HFFc6 (cell line): ENCODE measurements at regions not wholly inside any gene's neighbourhood (a gene's known extent, or its start where the extent isn't known, plus 50 kb on each side); places are given as distances from the start of the nearest gene placed in this dataset.

Experiments used
- DNase-seq: peaks from one replicate; pipeline ENCODE4 v3.0.0-alpha.2; 2018
- H3K27ac Mint-ChIP-seq: 2 replicates; pipeline ENCODE4 v1.8.0; 2020; ENCODE audit warnings: mild to moderate bottlenecking, mixed read lengths
- H3K27me3 Mint-ChIP-seq: 2 replicates; pipeline ENCODE4 v1.8.0; 2021; ENCODE audit warnings: mild to moderate bottlenecking, moderate library complexity, mixed read lengths; ENCODE audit not compliant: insufficient read depth
- H3K36me3 Mint-ChIP-seq: 2 replicates; pipeline ENCODE4 v1.8.0; 2021; ENCODE audit warnings: low read depth, mixed read lengths
- H3K4me1 Mint-ChIP-seq: 2 replicates; pipeline ENCODE4 v1.8.0; 2020; ENCODE audit warnings: low read depth, mixed read lengths
- H3K4me3 Mint-ChIP-seq: 2 replicates; pipeline ENCODE4 v1.8.0; 2020; ENCODE audit warnings: mild to moderate bottlenecking, moderate library complexity, mixed read lengths
- H3K9me3 Mint-ChIP-seq: 2 replicates; pipeline ENCODE4 v1.8.0; 2020; ENCODE audit warnings: mild to moderate bottlenecking, mixed read lengths
- TF ChIP-seq, protein P1 (sequence below): fragments of 200-600 bp; sonication (generic); IDR thresholded peaks from 2 replicates; pipeline ENCODE4 v1.5.0; 2021; ENCODE audit warnings: antibody characterized with exemption, mild to moderate bottlenecking

DNA sequence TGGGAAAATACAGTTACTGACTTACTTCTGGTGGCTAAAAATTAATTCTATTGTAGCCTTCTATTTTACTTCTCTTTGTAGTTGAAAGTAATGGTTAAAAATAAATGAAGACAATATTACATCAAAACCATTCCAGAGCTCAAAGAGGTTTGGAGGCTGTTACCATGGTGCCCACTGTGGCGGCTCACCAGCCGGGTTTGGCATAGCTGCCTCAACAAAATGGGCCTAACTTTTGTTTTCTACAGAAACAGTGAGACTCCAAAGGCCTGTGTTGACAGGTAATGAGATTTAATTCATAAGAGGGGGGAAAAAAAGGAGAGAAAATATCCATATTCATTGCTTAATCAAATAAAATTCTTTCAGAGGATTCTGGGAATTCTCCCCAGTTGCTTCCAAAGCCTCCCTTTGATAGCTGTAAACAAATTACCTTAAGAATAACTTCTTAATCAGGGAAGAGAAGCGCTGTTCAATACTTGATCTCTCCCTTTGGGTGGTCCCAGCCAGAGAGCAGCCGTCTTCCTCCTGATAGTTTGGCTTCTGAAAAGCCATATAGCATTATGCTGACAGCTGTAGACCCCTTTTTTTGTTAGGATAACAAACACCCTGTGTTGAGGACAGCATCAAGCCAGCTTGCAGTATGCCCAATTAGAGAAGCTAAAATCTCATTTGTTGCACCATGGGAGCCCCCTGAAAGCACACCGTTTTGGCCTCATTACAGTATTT, 266.8 kb downstream of the NEDD1 start:
- Mint-ChIP-seq H3K27me3 (no peaks in the 10 kb centered on the region), H3K9me3 (peaks cover 9% of the 10 kb centered on the region; the same call in 1 of the 2 replicates), H3K27ac (no peak overlapping the region), H3K36me3 (no peaks in the 10 kb centered on the region), H3K4me3 (no peak overlapping the region), H3K4me1 (no peaks in the 10 kb centered on the region)
- TF ChIP-seq, protein P1, sequence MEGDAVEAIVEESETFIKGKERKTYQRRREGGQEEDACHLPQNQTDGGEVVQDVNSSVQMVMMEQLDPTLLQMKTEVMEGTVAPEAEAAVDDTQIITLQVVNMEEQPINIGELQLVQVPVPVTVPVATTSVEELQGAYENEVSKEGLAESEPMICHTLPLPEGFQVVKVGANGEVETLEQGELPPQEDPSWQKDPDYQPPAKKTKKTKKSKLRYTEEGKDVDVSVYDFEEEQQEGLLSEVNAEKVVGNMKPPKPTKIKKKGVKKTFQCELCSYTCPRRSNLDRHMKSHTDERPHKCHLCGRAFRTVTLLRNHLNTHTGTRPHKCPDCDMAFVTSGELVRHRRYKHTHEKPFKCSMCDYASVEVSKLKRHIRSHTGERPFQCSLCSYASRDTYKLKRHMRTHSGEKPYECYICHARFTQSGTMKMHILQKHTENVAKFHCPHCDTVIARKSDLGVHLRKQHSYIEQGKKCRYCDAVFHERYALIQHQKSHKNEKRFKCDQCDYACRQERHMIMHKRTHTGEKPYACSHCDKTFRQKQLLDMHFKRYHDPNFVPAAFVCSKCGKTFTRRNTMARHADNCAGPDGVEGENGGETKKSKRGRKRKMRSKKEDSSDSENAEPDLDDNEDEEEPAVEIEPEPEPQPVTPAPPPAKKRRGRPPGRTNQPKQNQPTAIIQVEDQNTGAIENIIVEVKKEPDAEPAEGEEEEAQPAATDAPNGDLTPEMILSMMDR: no peak
- DNase-seq: no peak

DNA sequence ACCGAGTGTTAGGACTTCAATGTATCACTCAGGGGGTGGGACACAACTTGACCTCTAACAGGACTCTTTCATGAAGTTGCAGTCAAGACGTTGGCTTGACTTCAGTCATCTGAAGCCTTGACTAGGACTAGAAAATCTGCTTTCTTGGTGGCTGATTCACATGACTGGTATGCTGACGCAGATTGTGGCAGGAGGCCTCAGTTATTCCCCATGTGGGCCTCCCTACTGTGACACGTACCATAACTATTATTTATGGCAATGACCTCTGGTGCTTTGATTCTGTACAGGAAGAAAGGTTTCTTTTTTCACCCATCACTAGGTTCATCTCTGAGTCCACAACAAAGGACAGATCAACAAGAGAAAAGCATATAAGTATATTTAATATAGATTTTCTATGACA, 270.4 kb downstream of the NEDD1 start:
- H3K36me3 Mint-ChIP-seq: no peaks in the 10 kb centered on the region
- H3K9me3 Mint-ChIP-seq: peaks cover 15% of the 10 kb centered on the region
- TF ChIP-seq, protein P1: no peak
- no peaks in the 10 kb centered on the region for H3K27me3 Mint-ChIP-seq
- no peaks in the 10 kb centered on the region for H3K4me1 Mint-ChIP-seq
- no peak overlapping the region for H3K27ac Mint-ChIP-seq
- peak; percentile 4 for DNase-seq
- H3K4me3 Mint-ChIP-seq: no peak overlapping the region

DNA sequence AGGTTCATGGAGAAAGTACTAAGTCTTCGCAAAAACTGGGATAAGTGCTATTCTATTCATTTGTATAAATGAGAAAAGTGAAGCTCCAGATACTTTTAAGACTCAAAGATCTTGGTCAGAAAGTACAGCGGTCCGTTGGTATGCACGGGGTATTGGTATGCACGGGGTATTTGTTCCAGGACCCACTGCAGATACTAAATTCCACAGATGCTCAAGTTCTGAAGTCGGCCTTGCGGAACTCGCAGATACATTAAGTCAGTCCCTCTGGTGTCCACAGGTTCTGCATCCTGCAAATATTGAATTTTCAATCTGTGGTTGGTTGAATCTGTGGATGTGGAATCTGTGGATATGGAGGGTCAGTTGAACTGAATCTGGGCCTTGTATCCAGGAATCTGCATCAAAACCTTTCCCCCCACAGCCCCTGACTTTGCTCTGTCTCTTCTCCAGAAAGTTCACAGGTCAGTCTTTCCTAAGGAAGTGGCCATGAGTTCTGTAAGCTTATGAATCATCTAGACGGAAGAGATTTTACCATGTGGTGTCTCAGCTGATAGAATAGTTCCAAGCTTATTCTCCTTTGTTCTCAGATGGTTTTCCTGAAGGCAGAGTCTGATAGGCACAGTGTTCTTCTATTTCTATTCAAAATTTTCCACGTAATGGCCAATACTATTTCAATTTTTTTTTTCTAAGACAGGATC, 274.7 kb downstream of the NEDD1 start:
- H3K36me3 Mint-ChIP-seq: no peaks in the 10 kb centered on the region
- no peak for DNase-seq
- H3K27ac Mint-ChIP-seq: no peak overlapping the region
- no peaks in the 10 kb centered on the region; the same call in 1 of the 2 replicates for H3K27me3 Mint-ChIP-seq
- no peak overlapping the region for H3K4me3 Mint-ChIP-seq
- H3K9me3 Mint-ChIP-seq: peaks cover 34% of the 10 kb centered on the region
- H3K4me1 Mint-ChIP-seq: no peaks in the 10 kb centered on the region
- TF ChIP-seq, protein P1: no peak

DNA sequence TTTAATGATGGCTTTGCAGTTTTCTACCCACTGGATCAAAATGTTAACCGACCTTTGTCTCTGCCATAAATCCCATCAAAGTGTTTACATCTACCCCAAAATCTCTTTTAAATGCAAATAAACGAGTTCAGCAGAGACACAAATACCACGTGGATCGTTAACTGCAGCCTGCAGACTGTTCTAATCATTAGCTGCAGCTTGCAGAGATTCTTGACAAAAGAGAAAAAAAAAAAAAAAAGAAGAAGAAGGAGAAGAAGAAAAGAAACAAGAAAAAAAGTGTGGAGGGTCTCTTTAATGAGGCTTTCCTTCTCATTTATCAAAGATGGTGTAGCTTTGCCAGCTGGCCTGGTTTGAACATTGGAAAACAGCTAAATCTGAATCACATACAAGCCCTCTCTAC, 275.7 kb downstream of the NEDD1 start:
- Mint-ChIP-seq H3K4me1 (no peaks in the 10 kb centered on the region), H3K27me3 (no peaks in the 10 kb centered on the region; the same call in 1 of the 2 replicates), H3K9me3 (peaks cover 33% of the 10 kb centered on the region), H3K27ac (no peak overlapping the region), H3K36me3 (no peaks in the 10 kb centered on the region), H3K4me3 (no peak overlapping the region)
- no peak for DNase-seq
- TF ChIP-seq, protein P1: no peak

DNA sequence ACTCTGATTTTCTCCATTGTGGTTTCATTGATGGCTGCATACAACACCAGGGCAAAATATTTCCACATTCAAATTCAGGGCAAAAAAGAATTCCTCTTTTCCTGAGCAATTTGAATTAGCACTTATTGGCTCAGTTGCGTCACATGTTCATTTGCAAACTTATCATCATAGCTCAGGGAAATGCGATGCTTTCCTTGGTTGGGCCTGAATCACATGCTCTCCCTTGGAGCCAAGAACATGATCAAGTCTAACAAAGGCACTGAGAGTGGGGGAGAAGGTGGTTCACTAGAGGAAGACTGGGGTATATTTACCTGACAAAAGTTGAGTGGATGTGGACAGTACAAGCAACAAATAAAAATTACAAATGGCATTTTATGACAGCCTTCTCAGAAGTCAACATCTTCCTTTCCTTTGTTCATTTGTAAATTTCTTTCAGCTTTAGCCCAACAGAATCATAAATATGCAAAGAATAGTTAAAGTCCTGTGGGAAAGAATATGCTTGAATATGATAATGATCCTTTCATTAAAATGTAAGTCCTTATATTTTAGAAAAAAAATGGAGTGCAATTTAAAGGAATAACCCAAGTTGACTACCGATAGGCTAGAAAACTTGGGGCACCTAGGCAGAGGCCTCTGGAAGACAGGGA, 277.2 kb downstream of the NEDD1 start:
- Mint-ChIP-seq H3K4me3 (no peak overlapping the region), H3K27ac (no peak overlapping the region), H3K4me1 (no peaks in the 10 kb centered on the region), H3K9me3 (peaks cover 34% of the 10 kb centered on the region), H3K27me3 (no peaks in the 10 kb centered on the region; the same call in 1 of the 2 replicates), H3K36me3 (no peaks in the 10 kb centered on the region)
- TF ChIP-seq, protein P1: no peak
- DNase-seq: no peak
